ENCODE measurements at regions not wholly inside any gene's neighbourhood (a gene's known extent, or its start where the extent isn't known, plus 50 kb on each side); places are given as distances from the start of the nearest gene placed in this dataset.

DNA sequence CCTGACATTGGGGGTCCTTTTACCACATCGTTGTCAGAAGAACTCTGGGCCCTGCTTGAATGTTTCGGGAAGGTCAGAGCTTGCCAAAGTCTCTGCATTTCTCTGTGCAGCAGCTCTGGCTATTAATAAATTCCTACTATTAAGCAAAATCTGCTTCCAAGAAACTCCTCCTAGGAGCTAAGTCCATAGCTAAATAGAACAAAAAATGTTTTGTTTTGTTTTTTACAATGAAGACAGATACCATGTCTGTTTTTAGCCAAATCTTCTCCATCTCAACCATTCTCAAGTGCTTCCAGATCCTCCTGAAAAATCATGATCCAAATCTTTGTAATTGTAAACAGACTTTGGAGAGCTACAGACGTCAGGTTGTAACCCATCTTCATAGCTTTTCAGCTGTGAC lies 161.6 kb downstream of the SPATA18 start:
- TF ChIP-seq, protein P1, sequence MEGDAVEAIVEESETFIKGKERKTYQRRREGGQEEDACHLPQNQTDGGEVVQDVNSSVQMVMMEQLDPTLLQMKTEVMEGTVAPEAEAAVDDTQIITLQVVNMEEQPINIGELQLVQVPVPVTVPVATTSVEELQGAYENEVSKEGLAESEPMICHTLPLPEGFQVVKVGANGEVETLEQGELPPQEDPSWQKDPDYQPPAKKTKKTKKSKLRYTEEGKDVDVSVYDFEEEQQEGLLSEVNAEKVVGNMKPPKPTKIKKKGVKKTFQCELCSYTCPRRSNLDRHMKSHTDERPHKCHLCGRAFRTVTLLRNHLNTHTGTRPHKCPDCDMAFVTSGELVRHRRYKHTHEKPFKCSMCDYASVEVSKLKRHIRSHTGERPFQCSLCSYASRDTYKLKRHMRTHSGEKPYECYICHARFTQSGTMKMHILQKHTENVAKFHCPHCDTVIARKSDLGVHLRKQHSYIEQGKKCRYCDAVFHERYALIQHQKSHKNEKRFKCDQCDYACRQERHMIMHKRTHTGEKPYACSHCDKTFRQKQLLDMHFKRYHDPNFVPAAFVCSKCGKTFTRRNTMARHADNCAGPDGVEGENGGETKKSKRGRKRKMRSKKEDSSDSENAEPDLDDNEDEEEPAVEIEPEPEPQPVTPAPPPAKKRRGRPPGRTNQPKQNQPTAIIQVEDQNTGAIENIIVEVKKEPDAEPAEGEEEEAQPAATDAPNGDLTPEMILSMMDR (conservative IDR thresholded peaks at IDR 0.05; ENCODE audit: low read depth, low read length): no peak
- TF ChIP-seq EZH2 (IDR thresholded peaks at IDR 0.05; ENCODE audit: low read length, unreplicated experiment): no peak
- TF ChIP-seq EZH2phosphoT487 (IDR thresholded peaks at IDR 0.05; ENCODE audit: borderline replicate concordance, low read length): no peak
